Epidermal melanocyte (primary cell): ENCODE measurements at regions not wholly inside any gene's neighbourhood (a gene's known extent, or its start where the extent isn't known, plus 50 kb on each side); places are given as distances from the start of the nearest gene placed in this dataset.

ENCODE experiments used
- DNase-seq: peaks from one replicate; pipeline ENCODE4 v3.0.0; 2011; ENCODE audit warnings: low spot score; ENCODE audit not compliant: insufficient read length

GRCh38 chr22:48701296-48702030, 1126.2 kb downstream of the BRD1 start:
- DNase-seq, result no peak

- DNase-seq, result no peak
Observed at GRCh38 chr22:48700566-48701295, 1126.9 kb downstream of the BRD1 start.

- no peak for DNase-seq
Observed at GRCh38 chr22:48700180-48700565, 1127.5 kb downstream of the BRD1 start.

GRCh38 chr22:48699511-48699910, 1128.2 kb downstream of the BRD1 start:
- no peak for DNase-seq

- DNase-seq, result no peak
Observed at GRCh38 chr22:48698618-48699017, 1129.1 kb downstream of the BRD1 start.

GRCh38 chr22:48697694-48698276, 1129.9 kb downstream of the BRD1 start:
- no peak for DNase-seq

- DNase-seq, result no peak
Observed at GRCh38 chr22:48697223-48697622, 1130.5 kb downstream of the BRD1 start.

- no peak for DNase-seq
Observed at GRCh38 chr22:48696371-48696770, 1131.3 kb downstream of the BRD1 start.

GRCh38 chr22:48695731-48696305, 1131.9 kb downstream of the BRD1 start:
- no peak for DNase-seq

GRCh38 chr22:48695251-48695650, 1132.4 kb downstream of the BRD1 start:
- no peak for DNase-seq

- DNase-seq, result no peak
Observed at GRCh38 chr22:48694296-48694883, 1133.3 kb downstream of the BRD1 start.

- no peak for DNase-seq
Observed at GRCh38 chr22:48693377-48694135, 1134.1 kb downstream of the BRD1 start.

GRCh38 chr22:48692734-48693376, 1134.8 kb downstream of the BRD1 start:
- no peak for DNase-seq

GRCh38 chr22:48691431-48691851, 1136.2 kb downstream of the BRD1 start:
- DNase-seq, result no peak

- DNase-seq, result no peak
Observed at GRCh38 chr22:48690583-48691317, 1136.9 kb downstream of the BRD1 start.

- no peak for DNase-seq
Observed at GRCh38 chr22:48689206-48689605, 1138.5 kb downstream of the BRD1 start.

GRCh38 chr22:48688366-48688765, 1139.3 kb downstream of the BRD1 start:
- DNase-seq, result no peak

- no peak for DNase-seq
Observed at GRCh38 chr22:48687606-48688005, 1140.1 kb downstream of the BRD1 start.

GRCh38 chr22:48686694-48687302, 1140.9 kb downstream of the BRD1 start:
- DNase-seq, result no peak
